GM23338 (cell line): ENCODE measurements at regions not wholly inside any gene's neighbourhood (a gene's known extent, or its start where the extent isn't known, plus 50 kb on each side); places are given as distances from the start of the nearest gene placed in this dataset.

ENCODE experiments used
- CREB1 ChIP-seq: fragments of 250-450 bp; sonication (Bioruptor Pico); IDR thresholded peaks from 2 replicates; pipeline ENCODE4 v1.5.0; 2020; ENCODE audit warnings: low read depth, mild to moderate bottlenecking, moderate library complexity
- EZH2 ChIP-seq: fragments of 200-600 bp; sonication (generic); IDR thresholded peaks from one replicate; pipeline ENCODE4 v1.8.0; 2017; ENCODE audit warnings: antibody characterized with exemption, mild to moderate bottlenecking, low read depth; ENCODE audit not compliant: unreplicated experiment
- EZH2phosphoT487 ChIP-seq: fragments of 200-600 bp; sonication (generic); IDR thresholded peaks from one replicate; pipeline ENCODE4 v1.8.1; 2018; ENCODE audit warnings: antibody characterized with exemption; ENCODE audit not compliant: unreplicated experiment
- JUNB ChIP-seq: IDR thresholded peaks from one replicate; pipeline ENCODE4 v1.6.1; 2016; ENCODE audit warnings: antibody characterized with exemption; ENCODE audit not compliant: unreplicated experiment
- NANOG ChIP-seq: IDR thresholded peaks from 2 replicates; pipeline ENCODE4 v1.6.1; 2016; ENCODE audit warnings: antibody characterized with exemption, borderline replicate concordance
- POLR2AphosphoS5 ChIP-seq: IDR thresholded peaks from 2 replicates; pipeline ENCODE4 v1.6.1; 2016; ENCODE audit warnings: antibody characterized with exemption, low read depth
- TF ChIP-seq, protein P1 (sequence below), 2 experiments: fragments of 200-600 bp in 1 of 2; sonication (generic) in 1 of 2; conservative IDR thresholded peaks; 2 replicates each; pipeline versions ENCODE4 v1.5.1 to v1.6.1; 2016 to 2017; ENCODE audit warnings: antibody characterized with exemption in 2 of 2, low read depth in 2 of 2, mild to moderate bottlenecking in 2 of 2, moderate library complexity in 1 of 2
- TF ChIP-seq, protein P2 (sequence below): IDR thresholded peaks from 2 replicates; pipeline ENCODE4 v1.6.1; 2016; ENCODE audit warnings: antibody characterized with exemption
- TF ChIP-seq, protein P3 (sequence below): IDR thresholded peaks from one replicate; pipeline ENCODE4 v1.6.1; 2018; ENCODE audit warnings: antibody characterized with exemption; ENCODE audit not compliant: unreplicated experiment
- TF ChIP-seq, protein P4 (sequence below): fragments of 250-450 bp; sonication (Bioruptor Pico); IDR thresholded peaks from 2 replicates; pipeline ENCODE4 v1.5.0; 2020; ENCODE audit warnings: mild to moderate bottlenecking, moderate library complexity

DNA sequence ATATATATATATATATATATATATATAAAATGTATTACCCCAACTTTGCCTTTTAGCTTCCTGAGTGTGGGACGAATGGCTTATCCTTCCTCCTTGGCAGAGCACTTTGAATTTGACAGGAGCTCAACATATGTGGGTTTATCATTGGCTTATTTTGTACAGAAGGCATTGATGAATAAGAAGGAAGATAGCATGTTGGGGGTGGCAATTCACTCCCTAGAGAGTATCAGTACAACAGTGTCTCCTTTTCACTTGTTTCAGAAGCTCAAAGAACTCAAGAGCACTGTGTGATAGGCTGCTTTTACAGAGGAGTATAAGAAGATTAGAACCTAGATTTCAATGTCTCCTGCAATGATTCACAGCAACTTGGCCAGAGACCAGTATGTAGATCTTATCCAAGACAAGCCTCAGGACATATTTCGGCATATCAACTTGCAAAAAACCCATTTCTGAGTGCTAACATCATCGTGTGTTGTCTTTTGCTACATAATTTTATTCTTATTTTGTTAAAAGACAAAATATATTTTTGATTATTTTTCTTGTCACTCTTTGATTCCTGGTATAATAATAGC is 345.8 kb downstream of the SOCS6 start:
- TF ChIP-seq, protein P1, sequence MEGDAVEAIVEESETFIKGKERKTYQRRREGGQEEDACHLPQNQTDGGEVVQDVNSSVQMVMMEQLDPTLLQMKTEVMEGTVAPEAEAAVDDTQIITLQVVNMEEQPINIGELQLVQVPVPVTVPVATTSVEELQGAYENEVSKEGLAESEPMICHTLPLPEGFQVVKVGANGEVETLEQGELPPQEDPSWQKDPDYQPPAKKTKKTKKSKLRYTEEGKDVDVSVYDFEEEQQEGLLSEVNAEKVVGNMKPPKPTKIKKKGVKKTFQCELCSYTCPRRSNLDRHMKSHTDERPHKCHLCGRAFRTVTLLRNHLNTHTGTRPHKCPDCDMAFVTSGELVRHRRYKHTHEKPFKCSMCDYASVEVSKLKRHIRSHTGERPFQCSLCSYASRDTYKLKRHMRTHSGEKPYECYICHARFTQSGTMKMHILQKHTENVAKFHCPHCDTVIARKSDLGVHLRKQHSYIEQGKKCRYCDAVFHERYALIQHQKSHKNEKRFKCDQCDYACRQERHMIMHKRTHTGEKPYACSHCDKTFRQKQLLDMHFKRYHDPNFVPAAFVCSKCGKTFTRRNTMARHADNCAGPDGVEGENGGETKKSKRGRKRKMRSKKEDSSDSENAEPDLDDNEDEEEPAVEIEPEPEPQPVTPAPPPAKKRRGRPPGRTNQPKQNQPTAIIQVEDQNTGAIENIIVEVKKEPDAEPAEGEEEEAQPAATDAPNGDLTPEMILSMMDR (conservative IDR thresholded peaks at IDR 0.05; ENCODE audit: low read depth in 2 of 2): no peak
- TF ChIP-seq, protein P2, sequence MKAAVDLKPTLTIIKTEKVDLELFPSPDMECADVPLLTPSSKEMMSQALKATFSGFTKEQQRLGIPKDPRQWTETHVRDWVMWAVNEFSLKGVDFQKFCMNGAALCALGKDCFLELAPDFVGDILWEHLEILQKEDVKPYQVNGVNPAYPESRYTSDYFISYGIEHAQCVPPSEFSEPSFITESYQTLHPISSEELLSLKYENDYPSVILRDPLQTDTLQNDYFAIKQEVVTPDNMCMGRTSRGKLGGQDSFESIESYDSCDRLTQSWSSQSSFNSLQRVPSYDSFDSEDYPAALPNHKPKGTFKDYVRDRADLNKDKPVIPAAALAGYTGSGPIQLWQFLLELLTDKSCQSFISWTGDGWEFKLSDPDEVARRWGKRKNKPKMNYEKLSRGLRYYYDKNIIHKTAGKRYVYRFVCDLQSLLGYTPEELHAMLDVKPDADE: no peak
- no peak for TF ChIP-seq EZH2
- TF ChIP-seq NANOG: no peak
- no peak for TF ChIP-seq POLR2AphosphoS5
- TF ChIP-seq, protein P3, sequence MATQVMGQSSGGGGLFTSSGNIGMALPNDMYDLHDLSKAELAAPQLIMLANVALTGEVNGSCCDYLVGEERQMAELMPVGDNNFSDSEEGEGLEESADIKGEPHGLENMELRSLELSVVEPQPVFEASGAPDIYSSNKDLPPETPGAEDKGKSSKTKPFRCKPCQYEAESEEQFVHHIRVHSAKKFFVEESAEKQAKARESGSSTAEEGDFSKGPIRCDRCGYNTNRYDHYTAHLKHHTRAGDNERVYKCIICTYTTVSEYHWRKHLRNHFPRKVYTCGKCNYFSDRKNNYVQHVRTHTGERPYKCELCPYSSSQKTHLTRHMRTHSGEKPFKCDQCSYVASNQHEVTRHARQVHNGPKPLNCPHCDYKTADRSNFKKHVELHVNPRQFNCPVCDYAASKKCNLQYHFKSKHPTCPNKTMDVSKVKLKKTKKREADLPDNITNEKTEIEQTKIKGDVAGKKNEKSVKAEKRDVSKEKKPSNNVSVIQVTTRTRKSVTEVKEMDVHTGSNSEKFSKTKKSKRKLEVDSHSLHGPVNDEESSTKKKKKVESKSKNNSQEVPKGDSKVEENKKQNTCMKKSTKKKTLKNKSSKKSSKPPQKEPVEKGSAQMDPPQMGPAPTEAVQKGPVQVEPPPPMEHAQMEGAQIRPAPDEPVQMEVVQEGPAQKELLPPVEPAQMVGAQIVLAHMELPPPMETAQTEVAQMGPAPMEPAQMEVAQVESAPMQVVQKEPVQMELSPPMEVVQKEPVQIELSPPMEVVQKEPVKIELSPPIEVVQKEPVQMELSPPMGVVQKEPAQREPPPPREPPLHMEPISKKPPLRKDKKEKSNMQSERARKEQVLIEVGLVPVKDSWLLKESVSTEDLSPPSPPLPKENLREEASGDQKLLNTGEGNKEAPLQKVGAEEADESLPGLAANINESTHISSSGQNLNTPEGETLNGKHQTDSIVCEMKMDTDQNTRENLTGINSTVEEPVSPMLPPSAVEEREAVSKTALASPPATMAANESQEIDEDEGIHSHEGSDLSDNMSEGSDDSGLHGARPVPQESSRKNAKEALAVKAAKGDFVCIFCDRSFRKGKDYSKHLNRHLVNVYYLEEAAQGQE: no peak
- TF ChIP-seq EZH2phosphoT487: no peak
- no peak for TF ChIP-seq CREB1 (CRISPR knock-in tag)
- TF ChIP-seq JUNB: no peak
- TF ChIP-seq, protein P4, sequence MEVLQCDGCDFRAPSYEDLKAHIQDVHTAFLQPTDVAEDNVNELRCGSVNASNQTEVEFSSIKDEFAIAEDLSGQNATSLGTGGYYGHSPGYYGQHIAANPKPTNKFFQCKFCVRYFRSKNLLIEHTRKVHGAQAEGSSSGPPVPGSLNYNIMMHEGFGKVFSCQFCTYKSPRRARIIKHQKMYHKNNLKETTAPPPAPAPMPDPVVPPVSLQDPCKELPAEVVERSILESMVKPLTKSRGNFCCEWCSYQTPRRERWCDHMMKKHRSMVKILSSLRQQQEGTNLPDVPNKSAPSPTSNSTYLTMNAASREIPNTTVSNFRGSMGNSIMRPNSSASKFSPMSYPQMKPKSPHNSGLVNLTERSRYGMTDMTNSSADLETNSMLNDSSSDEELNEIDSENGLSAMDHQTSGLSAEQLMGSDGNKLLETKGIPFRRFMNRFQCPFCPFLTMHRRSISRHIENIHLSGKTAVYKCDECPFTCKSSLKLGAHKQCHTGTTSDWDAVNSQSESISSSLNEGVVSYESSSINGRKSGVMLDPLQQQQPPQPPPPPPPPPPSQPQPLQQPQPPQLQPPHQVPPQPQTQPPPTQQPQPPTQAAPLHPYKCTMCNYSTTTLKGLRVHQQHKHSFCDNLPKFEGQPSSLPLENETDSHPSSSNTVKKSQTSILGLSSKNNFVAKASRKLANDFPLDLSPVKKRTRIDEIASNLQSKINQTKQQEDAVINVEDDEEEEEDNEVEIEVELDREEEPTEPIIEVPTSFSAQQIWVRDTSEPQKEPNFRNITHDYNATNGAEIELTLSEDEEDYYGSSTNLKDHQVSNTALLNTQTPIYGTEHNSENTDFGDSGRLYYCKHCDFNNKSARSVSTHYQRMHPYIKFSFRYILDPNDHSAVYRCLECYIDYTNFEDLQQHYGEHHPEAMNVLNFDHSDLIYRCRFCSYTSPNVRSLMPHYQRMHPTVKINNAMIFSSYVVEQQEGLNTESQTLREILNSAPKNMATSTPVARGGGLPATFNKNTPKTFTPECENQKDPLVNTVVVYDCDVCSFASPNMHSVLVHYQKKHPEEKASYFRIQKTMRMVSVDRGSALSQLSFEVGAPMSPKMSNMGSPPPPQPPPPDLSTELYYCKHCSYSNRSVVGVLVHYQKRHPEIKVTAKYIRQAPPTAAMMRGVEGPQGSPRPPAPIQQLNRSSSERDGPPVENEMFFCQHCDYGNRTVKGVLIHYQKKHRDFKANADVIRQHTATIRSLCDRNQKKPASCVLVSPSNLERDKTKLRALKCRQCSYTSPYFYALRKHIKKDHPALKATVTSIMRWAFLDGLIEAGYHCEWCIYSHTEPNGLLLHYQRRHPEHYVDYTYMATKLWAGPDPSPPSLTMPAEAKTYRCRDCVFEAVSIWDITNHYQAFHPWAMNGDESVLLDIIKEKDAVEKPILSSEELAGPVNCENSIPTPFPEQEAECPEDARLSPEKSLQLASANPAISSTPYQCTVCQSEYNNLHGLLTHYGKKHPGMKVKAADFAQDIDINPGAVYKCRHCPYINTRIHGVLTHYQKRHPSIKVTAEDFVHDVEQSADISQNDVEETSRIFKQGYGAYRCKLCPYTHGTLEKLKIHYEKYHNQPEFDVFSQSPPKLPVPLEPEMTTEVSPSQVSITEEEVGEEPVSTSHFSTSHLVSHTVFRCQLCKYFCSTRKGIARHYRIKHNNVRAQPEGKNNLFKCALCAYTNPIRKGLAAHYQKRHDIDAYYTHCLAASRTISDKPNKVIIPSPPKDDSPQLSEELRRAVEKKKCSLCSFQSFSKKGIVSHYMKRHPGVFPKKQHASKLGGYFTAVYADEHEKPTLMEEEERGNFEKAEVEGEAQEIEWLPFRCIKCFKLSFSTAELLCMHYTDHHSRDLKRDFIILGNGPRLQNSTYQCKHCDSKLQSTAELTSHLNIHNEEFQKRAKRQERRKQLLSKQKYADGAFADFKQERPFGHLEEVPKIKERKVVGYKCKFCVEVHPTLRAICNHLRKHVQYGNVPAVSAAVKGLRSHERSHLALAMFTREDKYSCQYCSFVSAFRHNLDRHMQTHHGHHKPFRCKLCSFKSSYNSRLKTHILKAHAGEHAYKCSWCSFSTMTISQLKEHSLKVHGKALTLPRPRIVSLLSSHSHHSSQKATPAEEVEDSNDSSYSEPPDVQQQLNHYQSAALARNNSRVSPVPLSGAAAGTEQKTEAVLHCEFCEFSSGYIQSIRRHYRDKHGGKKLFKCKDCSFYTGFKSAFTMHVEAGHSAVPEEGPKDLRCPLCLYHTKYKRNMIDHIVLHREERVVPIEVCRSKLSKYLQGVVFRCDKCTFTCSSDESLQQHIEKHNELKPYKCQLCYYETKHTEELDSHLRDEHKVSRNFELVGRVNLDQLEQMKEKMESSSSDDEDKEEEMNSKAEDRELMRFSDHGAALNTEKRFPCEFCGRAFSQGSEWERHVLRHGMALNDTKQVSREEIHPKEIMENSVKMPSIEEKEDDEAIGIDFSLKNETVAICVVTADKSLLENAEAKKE (CRISPR knock-in tag): no peak
